OCI-LY1 (cell line): ENCODE measurements at regions not wholly inside any gene's neighbourhood (a gene's known extent, or its start where the extent isn't known, plus 50 kb on each side); places are given as distances from the start of the nearest gene placed in this dataset.

Experiments
- H2AFZ ChIP-seq: fragments of 200-600 bp; sonication (generic), shearing (Covaris generic); 2 replicates; pipeline ENCODE4 v1.6.0; 2014; ENCODE audit warnings: antibody characterized with exemption, mild to moderate bottlenecking, low read length
- H3F3A ChIP-seq: fragments of 200-600 bp; sonication (generic), shearing (Covaris generic); 2 replicates; pipeline ENCODE4 v1.6.0; 2014; ENCODE audit warnings: mild to moderate bottlenecking, antibody characterized with exemption, low read length, moderate library complexity; ENCODE audit not compliant: insufficient read depth
- H3K27ac ChIP-seq: fragments of 200-600 bp; sonication (generic); 2 replicates; pipeline ENCODE4 v1.5.1; 2014; ENCODE audit warnings: low read length, mixed run types, mild to moderate bottlenecking, low read depth; ENCODE audit not compliant: poor library complexity, severe bottlenecking
- H3K27me3 ChIP-seq: fragments of 200-600 bp; sonication (generic); 2 replicates; pipeline ENCODE4 v1.6.0; 2014; ENCODE audit warnings: antibody characterized with exemption, mild to moderate bottlenecking, low read length, moderate library complexity; ENCODE audit not compliant: insufficient read depth
- H3K36me3 ChIP-seq: fragments of 200-600 bp; sonication (generic); 2 replicates; pipeline ENCODE4 v1.6.1; 2014; ENCODE audit warnings: mild to moderate bottlenecking, antibody characterized with exemption, low read length, moderate library complexity, mixed read lengths; ENCODE audit not compliant: insufficient read depth
- H3K4me1 ChIP-seq: fragments of 200-600 bp; sonication (generic); 2 replicates; pipeline ENCODE4 v1.5.1; 2014; ENCODE audit warnings: mild to moderate bottlenecking, low read length, moderate library complexity; ENCODE audit not compliant: insufficient read depth, severe bottlenecking
- H3K4me2 ChIP-seq: fragments of 200-600 bp; sonication (generic), shearing (Covaris generic); 2 replicates; pipeline ENCODE4 v1.6.1; 2014; ENCODE audit warnings: low read length
- H3K4me3 ChIP-seq: fragments of 200-600 bp; sonication (generic); 2 replicates; pipeline ENCODE4 v1.5.1; 2014; ENCODE audit warnings: low read length, low read depth, mild to moderate bottlenecking, mixed read lengths; ENCODE audit not compliant: poor library complexity, severe bottlenecking
- H3K79me2 ChIP-seq: fragments of 200-600 bp; shearing (Covaris generic); 2 replicates; pipeline ENCODE4 v1.6.1; 2016; ENCODE audit warnings: mixed run types, low read length, mixed read lengths; ENCODE audit not compliant: insufficient read depth
- H3K9ac ChIP-seq: fragments of 200-600 bp; sonication (generic), shearing (Covaris generic); 2 replicates; pipeline ENCODE4 v1.6.1; 2014; ENCODE audit warnings: mild to moderate bottlenecking, low read length, mixed read lengths
- H3K9me2 ChIP-seq: fragments of 200-600 bp; sonication (generic), shearing (Covaris generic); 2 replicates; pipeline ENCODE4 v1.6.1; 2014; ENCODE audit warnings: low read depth, mild to moderate bottlenecking, low read length, mixed read lengths
- H3K9me3 ChIP-seq: fragments of 200-600 bp; shearing (Covaris generic); 2 replicates; pipeline ENCODE4 v1.6.1; 2014; ENCODE audit warnings: low read length, mixed read lengths
- H4K20me1 ChIP-seq: fragments of 200-600 bp; sonication (generic), shearing (Covaris generic); 2 replicates; pipeline ENCODE4 v1.6.0; 2016; ENCODE audit warnings: mild to moderate bottlenecking, low read length; ENCODE audit not compliant: insufficient read depth
- EZH2 ChIP-seq: fragments of 200-600 bp; sonication (generic), shearing (Covaris generic); IDR thresholded peaks from 2 replicates; pipeline ENCODE4 v1.8.0; 2017; ENCODE audit warnings: borderline replicate concordance, mixed run types, mild to moderate bottlenecking, antibody characterized with exemption, low read length, moderate library complexity, mixed read lengths
- TF ChIP-seq, protein P1 (sequence below): fragments of 200-600 bp; sonication (generic), shearing (Covaris generic); IDR thresholded peaks from 2 replicates; pipeline ENCODE4 v1.5.1; 2017; ENCODE audit warnings: mild to moderate bottlenecking, antibody characterized with exemption, low read length, moderate library complexity, mixed read lengths

DNA sequence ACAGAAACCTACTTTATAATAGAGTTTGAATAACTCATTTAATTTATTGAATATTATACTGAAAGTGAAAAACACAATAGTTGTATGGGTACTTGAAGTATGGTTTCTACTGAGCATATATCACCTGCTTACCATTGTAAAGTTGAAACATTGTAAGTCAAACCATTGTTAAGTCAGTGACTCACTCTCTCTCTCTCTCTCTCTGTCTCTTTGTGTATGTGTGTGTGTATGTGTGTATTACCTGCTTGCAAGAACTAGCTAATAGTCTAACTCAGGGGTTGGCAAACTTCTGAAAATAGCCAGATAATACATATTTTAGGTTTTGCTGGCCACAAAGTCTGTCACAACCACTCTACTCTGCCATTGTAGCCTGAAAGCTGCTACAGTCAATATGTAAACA, 564.3 kb upstream of the ZNF608 start:
- Histone ChIP-seq H3K9ac (no peak overlapping the region), H3K9me3 (peaks cover 10% of the 10 kb centered on the region; the same call in 1 of the 2 replicates), H4K20me1 (no peaks in the 10 kb centered on the region), H3F3A (no peaks in the 10 kb centered on the region), H3K9me2 (no peaks in the 10 kb centered on the region), H3K36me3 (no peaks in the 10 kb centered on the region), H3K4me1 (no peaks in the 10 kb centered on the region), H2AFZ (no peak overlapping the region), H3K4me3 (no peak overlapping the region), H3K79me2 (no peaks in the 10 kb centered on the region), H3K27ac (no peak overlapping the region), H3K27me3 (no peaks in the 10 kb centered on the region), H3K4me2 (no peak overlapping the region)
- TF ChIP-seq, protein P1, sequence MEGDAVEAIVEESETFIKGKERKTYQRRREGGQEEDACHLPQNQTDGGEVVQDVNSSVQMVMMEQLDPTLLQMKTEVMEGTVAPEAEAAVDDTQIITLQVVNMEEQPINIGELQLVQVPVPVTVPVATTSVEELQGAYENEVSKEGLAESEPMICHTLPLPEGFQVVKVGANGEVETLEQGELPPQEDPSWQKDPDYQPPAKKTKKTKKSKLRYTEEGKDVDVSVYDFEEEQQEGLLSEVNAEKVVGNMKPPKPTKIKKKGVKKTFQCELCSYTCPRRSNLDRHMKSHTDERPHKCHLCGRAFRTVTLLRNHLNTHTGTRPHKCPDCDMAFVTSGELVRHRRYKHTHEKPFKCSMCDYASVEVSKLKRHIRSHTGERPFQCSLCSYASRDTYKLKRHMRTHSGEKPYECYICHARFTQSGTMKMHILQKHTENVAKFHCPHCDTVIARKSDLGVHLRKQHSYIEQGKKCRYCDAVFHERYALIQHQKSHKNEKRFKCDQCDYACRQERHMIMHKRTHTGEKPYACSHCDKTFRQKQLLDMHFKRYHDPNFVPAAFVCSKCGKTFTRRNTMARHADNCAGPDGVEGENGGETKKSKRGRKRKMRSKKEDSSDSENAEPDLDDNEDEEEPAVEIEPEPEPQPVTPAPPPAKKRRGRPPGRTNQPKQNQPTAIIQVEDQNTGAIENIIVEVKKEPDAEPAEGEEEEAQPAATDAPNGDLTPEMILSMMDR: no peak
- TF ChIP-seq EZH2: no peak

DNA sequence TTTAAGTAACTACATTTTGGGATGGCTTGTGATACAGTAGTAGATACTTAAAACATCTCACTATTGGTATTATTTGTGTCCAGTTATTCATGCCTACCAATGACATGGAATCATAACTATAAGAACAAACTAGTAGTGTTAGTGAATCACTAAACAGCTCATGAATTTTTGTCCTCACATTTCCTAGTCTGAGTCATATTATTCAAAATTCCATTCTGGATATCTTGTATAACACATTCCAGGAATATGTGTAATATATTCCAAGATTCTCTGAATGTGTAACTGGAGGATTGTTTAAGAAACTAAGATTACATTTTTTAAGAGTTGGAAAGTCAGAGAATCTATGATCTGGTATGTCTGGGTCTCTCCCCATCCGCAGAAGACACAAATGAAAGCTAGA, 565.3 kb upstream of the ZNF608 start:
- no peak overlapping the region for H3K27ac ChIP-seq
- H3F3A ChIP-seq: no peaks in the 10 kb centered on the region
- H3K4me3 ChIP-seq: no peak overlapping the region
- H3K36me3 ChIP-seq: no peaks in the 10 kb centered on the region
- no peak overlapping the region for H3K4me2 ChIP-seq
- peaks cover 10% of the 10 kb centered on the region; the same call in 1 of the 2 replicates for H3K9me3 ChIP-seq
- no peaks in the 10 kb centered on the region for H3K27me3 ChIP-seq
- H2AFZ ChIP-seq: no peak overlapping the region
- no peaks in the 10 kb centered on the region for H4K20me1 ChIP-seq
- no peaks in the 10 kb centered on the region for H3K4me1 ChIP-seq
- TF ChIP-seq, protein P1: no peak
- TF ChIP-seq EZH2: no peak
- H3K9ac ChIP-seq: no peak overlapping the region
- no peaks in the 10 kb centered on the region for H3K9me2 ChIP-seq
- H3K79me2 ChIP-seq: no peaks in the 10 kb centered on the region

DNA sequence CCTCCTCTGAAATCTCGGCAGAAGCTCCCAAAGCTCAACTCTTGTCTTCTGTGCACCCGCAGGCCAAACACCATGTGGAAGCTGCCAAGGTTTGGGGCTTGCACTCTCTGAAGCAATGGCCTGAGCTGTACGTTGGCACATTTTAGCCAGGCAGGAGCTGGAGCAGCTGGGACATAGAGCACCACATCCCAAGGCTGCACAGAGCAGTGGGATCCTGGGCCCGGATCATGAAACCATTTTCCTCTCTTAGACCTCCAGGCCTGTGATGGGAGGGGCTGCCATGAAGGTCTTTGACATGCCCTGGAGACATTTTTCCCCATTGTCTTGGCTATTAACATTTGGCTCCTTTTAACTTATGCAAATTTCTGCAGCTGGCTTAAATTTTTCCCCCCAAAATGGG, 567.1 kb upstream of the ZNF608 start:
- Histone ChIP-seq H3K36me3 (no peaks in the 10 kb centered on the region), H3K27ac (no peak overlapping the region), H3K27me3 (no peaks in the 10 kb centered on the region), H3K79me2 (no peaks in the 10 kb centered on the region), H3K9me2 (no peaks in the 10 kb centered on the region), H3K9ac (no peak overlapping the region), H3K4me3 (no peak overlapping the region), H4K20me1 (no peaks in the 10 kb centered on the region), H3K4me2 (no peak overlapping the region), H2AFZ (no peak overlapping the region), H3K4me1 (no peaks in the 10 kb centered on the region), H3F3A (no peaks in the 10 kb centered on the region), H3K9me3 (peaks cover 2% of the 10 kb centered on the region; the same call in 1 of the 2 replicates)
- TF ChIP-seq, protein P1: no peak
- no peak for TF ChIP-seq EZH2
